GM10266 (cell line): ENCODE measurements at regions not wholly inside any gene's neighbourhood (a gene's known extent, or its start where the extent isn't known, plus 50 kb on each side); places are given as distances from the start of the nearest gene placed in this dataset.

ENCODE experiments used
- DNase-seq: peaks from one replicate; pipeline ENCODE4 v3.0.0; 2012; ENCODE audit errors: extremely low spot score
- TF ChIP-seq, protein P1 (sequence below): IDR thresholded peaks from 2 replicates; pipeline ENCODE4 v1.5.1; 2012; ENCODE audit warnings: mild to moderate bottlenecking, low read depth; ENCODE audit not compliant: control insufficient read depth, insufficient read depth; ENCODE audit errors: missing control alignments

DNA sequence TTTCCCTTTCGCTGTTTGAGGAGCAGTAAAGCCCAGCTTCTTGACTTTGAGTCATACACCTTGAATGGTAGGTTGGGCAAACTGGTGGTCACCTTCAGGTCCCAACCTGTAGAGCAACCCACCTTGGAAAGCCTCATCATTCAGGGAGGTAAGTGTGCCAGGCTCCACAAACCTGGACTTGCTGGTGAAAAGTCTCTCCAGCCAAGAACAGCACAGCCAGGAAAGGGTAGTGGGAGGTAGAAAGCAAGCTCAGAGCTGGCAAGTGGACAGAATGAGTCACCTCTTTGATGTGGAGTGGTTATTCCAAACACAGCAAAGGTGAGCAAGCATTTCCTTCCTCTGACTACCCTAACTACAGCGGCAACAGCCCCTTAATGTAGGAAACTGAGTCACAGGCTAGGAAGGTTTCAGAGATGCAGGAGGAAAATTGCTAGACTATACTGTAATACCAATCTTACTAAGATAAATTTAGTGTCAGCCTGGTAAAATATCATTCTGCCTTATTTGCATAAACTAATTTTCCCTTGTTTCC is 117.5 kb upstream of the MTAP start:
- TF ChIP-seq, protein P1, sequence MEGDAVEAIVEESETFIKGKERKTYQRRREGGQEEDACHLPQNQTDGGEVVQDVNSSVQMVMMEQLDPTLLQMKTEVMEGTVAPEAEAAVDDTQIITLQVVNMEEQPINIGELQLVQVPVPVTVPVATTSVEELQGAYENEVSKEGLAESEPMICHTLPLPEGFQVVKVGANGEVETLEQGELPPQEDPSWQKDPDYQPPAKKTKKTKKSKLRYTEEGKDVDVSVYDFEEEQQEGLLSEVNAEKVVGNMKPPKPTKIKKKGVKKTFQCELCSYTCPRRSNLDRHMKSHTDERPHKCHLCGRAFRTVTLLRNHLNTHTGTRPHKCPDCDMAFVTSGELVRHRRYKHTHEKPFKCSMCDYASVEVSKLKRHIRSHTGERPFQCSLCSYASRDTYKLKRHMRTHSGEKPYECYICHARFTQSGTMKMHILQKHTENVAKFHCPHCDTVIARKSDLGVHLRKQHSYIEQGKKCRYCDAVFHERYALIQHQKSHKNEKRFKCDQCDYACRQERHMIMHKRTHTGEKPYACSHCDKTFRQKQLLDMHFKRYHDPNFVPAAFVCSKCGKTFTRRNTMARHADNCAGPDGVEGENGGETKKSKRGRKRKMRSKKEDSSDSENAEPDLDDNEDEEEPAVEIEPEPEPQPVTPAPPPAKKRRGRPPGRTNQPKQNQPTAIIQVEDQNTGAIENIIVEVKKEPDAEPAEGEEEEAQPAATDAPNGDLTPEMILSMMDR, result no peak
- no peak for DNase-seq

DNA sequence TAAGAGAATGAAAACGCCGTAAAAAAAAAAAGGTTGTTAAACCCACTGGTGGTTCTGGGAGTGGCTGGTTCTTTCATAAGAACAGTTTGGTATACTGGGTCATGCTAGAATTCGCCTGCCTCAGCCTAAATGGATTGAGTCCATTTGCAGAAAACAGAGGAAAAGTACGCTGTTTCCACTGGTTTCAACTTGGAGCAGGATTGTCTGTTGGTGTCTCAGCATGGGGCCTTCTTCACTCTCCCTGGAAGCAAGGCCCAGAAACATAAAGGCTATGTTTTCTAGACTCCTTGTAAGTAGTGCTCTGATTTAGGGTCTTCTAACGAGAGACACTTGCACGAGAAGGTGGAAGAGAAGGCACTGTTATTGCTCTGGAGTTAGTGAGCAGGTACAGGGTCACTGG is 116.9 kb upstream of the MTAP start:
- no peak for DNase-seq
- TF ChIP-seq, protein P1, result no peak

DNA sequence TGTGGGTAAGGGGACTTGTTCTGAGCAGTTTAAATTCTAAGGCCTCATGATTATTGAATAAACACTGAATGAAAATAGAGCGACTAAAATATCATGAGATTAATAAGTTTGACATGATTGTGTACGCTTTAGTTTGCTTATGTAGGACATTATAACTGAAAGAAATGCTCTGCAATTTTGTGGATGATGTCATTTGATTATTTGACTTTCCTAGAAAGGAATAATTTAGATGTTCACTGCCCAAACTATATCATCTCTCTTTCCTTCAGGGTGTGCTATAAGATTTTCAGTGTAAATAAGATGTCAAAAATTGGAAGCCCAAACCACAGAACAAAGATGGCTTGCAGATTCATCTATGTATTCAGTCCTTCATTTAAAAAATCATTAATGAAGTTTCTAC is 115.7 kb upstream of the MTAP start:
- TF ChIP-seq, protein P1, result no peak

DNA sequence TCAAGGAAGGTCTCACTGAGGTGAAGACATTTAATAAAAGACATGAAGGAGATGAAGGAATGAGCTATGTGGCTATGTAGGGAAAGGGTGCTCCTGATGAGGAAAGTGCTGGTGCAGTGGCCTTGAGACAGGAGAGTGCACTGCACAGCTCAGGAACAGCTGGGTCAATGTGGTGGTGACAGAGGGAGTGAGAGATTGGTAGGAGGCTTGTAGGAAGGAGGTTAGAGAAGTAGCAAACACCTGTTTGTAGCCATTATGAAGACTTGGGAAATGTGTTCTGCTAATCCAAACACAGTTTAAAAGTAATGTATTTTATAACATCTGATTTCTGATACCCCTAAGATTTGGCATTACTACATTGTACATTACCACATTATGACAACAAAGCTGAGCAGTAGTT is 115.1 kb upstream of the MTAP start:
- TF ChIP-seq, protein P1, result no peak

More for the DNA sequence above, 115.7 kb upstream of the MTAP start:
- DNase-seq, result no peak

DNA sequence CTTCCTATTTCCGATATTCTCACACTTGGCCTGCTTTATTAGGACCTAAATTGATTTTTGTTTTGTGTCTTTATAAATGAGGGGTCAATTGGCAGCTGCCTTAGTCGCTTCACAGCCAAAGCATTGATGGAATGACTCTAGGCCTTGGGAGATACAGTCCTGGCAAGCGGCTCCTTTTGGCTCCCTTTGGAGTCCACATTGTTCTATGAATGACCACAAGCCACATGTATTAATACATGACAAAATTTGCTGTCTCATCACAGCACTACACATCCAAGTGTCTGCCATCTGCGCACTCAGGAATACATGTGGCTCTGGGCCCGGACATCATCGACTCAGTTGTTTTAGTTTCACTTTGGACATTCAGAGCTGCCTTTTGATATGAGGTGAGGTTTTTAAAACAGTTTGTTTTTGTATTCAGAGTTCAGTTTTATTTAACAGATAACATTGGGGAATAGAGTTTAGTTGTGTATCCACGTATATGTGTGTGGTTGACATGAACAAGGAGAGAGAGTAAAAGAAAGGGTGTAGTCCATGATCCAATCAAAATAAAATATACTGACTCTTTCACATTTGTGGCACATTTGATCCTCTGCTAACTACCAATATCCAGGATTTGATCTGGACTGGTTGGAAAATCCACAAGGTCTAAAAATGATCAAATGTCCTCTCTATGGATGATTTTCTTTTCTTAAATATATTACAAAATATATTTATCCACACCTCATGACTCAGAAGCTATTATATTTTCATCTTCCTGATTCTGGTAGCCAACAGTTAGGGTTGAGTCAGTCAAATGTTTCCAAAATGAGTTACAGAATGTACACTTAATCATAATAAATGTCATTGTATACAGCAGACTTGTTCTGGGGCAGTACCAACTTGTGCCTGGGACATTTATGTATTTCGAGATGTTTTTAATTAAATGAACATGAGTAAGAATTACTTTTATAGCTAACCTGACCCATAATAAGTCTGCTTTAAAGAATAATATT is 114.0 kb upstream of the MTAP start:
- TF ChIP-seq, protein P1, result no peak
- no peak for DNase-seq

More for the DNA sequence above, 115.1 kb upstream of the MTAP start:
- DNase-seq, result no peak

DNA sequence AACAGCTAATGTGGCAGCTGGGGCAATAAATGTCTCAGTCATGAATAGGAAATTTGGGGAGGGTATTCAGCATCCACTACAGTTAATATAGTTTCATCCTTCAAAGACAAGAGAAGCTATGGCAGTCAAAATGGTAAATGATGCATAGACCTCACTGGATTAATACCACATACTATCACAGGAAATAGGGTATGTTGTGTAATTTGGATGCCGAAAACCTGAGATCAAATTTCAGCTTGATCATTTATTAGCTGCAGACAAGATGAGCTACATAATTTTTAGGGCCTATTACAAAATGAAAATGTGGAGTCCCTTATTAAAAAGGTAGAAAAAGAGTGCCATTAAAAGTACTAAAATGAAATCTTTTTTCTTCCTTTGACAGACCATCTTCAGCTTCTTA is 112.6 kb upstream of the MTAP start:
- DNase-seq, result no peak

DNA sequence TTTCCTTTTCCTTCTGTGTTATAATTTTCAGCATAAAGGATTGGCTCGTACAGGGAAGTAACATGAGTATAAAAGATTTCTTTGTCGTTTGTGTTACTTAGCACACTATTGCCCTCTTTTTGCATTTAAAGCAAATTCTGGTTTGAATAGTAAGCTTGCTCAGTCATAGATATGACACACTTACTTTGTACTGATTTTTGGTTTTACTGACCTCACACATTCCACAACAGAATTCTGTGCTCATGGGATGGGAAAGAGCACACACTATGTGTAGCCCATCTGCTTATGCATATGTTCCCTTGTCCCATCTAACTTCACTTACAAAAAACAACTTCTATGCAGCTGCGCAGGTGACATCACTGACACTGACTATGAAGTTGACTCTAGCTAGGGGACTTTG is 111.9 kb upstream of the MTAP start:
- DNase-seq, result no peak
- TF ChIP-seq, protein P1, result no peak

More for the DNA sequence above, 112.6 kb upstream of the MTAP start:
- TF ChIP-seq, protein P1, result no peak
